SK-N-SH (cell line): ENCODE measurements at regions not wholly inside any gene's neighbourhood (a gene's known extent, or its start where the extent isn't known, plus 50 kb on each side); places are given as distances from the start of the nearest gene placed in this dataset.

Source experiments
- CTCF ChIA-PET: fragments of 300-600, 350-600 bp; formaldehyde crosslinking; extraction: SDS; loops from one replicate; lab custom pipeline; 2021; lab: Yijun Ruan, JAX
- POLR2A ChIA-PET: fragments of 350-600 bp; sonication (Branson Sonifier 250); formaldehyde crosslinking; extraction: SDS; loops from one replicate; lab custom pipeline; 2020; ENCODE audit warnings: antibody characterized with exemption, inconsistent platforms; lab: Yijun Ruan, JAX
- DNase-seq: peaks from one replicate; pipeline ENCODE4 v3.0.0; 2012
- H2AFZ ChIP-seq: fragments of 200-600 bp; sonication (generic); 2 replicates; pipeline ENCODE4 v1.8.1; 2016; ENCODE audit warnings: antibody characterized with exemption, mild to moderate bottlenecking, low read depth
- H3F3A ChIP-seq: fragments of 200-600 bp; sonication (generic); replicated peaks from 2 replicates; pipeline ENCODE3; 2016; ENCODE audit warnings: antibody characterized with exemption, mild to moderate bottlenecking; ENCODE audit not compliant: insufficient read depth
- H3K27ac ChIP-seq, 2 experiments: fragments of 200-500 bp in 1 of 2; fragments of 200-600 bp in 1 of 2; sonication (Bioruptor generic) in 1 of 2; sonication (generic), shearing (Covaris generic) in 1 of 2; 2 replicates each; pipeline versions ENCODE4 v1.5.1 to v1.6.1; 2014 to 2016; ENCODE audit warnings: low read depth in 2 of 2, inconsistent platforms in 1 of 2, low read length in 1 of 2, mild to moderate bottlenecking in 1 of 2, mixed read lengths in 1 of 2
- H3K27me3 ChIP-seq: fragments of 200-600 bp; sonication (generic), shearing (Covaris generic); 2 replicates; pipeline ENCODE4 v1.6.1; 2016; ENCODE audit warnings: mixed run types; ENCODE audit not compliant: insufficient read depth
- H3K36me3 ChIP-seq, 2 experiments: fragments of 200-500 bp in 1 of 2; fragments of 200-600 bp in 1 of 2; sonication (Bioruptor generic) in 1 of 2; sonication (generic) in 1 of 2; replicated peaks in 1 of 2; 2 replicates each; pipeline versions ENCODE3 to v1.5.1; 2014 to 2016; ENCODE audit warnings: low read length in 1 of 2, mild to moderate bottlenecking in 1 of 2; ENCODE audit not compliant: insufficient read depth in 2 of 2, control insufficient read depth in 1 of 2
- H3K4me1 ChIP-seq, 2 experiments: fragments of 200-500 bp in 1 of 2; fragments of 200-600 bp in 1 of 2; sonication (Bioruptor generic) in 1 of 2; sonication (generic), shearing (Covaris generic) in 1 of 2; 2 replicates each; pipeline versions ENCODE4 v1.5.1 to v1.6.1; 2014 to 2016; ENCODE audit warnings: low read depth in 1 of 2, low read length in 1 of 2, mixed run types in 1 of 2; ENCODE audit not compliant: insufficient read depth in 2 of 2, control insufficient read depth in 1 of 2
- H3K4me2 ChIP-seq: fragments of 200-600 bp; sonication (generic), shearing (Covaris generic); 2 replicates; pipeline ENCODE4 v1.6.1; 2017; ENCODE audit warnings: mixed run types
- H3K4me3 ChIP-seq, 2 experiments: fragments of 200-500 bp in 1 of 2; fragments of 200-600 bp in 1 of 2; sonication (Bioruptor generic) in 1 of 2; sonication (generic), shearing (Covaris generic) in 1 of 2; 2 replicates each; pipeline versions ENCODE4 v1.5.1 to v1.8.1; 2014 to 2016; ENCODE audit warnings: low read depth in 2 of 2, inconsistent platforms in 1 of 2, low read length in 1 of 2, mild to moderate bottlenecking in 1 of 2, mixed read lengths in 1 of 2, moderate library complexity in 1 of 2
- H3K79me2 ChIP-seq: fragments of 200-600 bp; sonication (generic); 2 replicates; pipeline ENCODE4 v1.8.1; 2017; ENCODE audit warnings: mild to moderate bottlenecking; ENCODE audit not compliant: insufficient read depth
- H3K9ac ChIP-seq: fragments of 200-600 bp; sonication (generic); 2 replicates; pipeline ENCODE4 v1.6.1; 2017; ENCODE audit warnings: mixed run types
- H3K9me2 ChIP-seq: fragments of 200-600 bp; sonication (generic); 2 replicates; pipeline ENCODE4 v1.6.1; 2017; ENCODE audit warnings: mixed run types
- H3K9me3 ChIP-seq: fragments of 200-600 bp; sonication (generic); 2 replicates; pipeline ENCODE4 v1.6.1; 2017; ENCODE audit warnings: mixed run types, mild to moderate bottlenecking, moderate library complexity
- H4K20me1 ChIP-seq: fragments of 200-600 bp; sonication (generic); 2 replicates; pipeline ENCODE4 v1.6.1; 2017; ENCODE audit warnings: mild to moderate bottlenecking, mixed run types; ENCODE audit not compliant: insufficient read depth
- ELF1 ChIP-seq: IDR thresholded peaks from 2 replicates; pipeline ENCODE4 v1.4.0; 2012
- EZH2phosphoT487 ChIP-seq: fragments of 200-600 bp; sonication (generic); IDR thresholded peaks from 2 replicates; pipeline ENCODE4 v1.6.1; 2017; ENCODE audit warnings: low read depth, mixed run types, mild to moderate bottlenecking, antibody characterized with exemption, moderate library complexity, borderline replicate concordance
- FOXJ3 ChIP-seq: sonication (generic); formaldehyde crosslinking; IDR thresholded peaks from 2 replicates; pipeline ENCODE4 v1.5.1; 2020; ENCODE audit warnings: mild to moderate bottlenecking, missing genetic modification reagents
- GABPA ChIP-seq: IDR thresholded peaks from 2 replicates; pipeline ENCODE4 v1.4.0; 2012; ENCODE audit warnings: low read depth, mild to moderate bottlenecking
- GATA2 ChIP-seq: sonication (generic); formaldehyde crosslinking; IDR thresholded peaks from 2 replicates; pipeline ENCODE4 v1.5.0; 2020; ENCODE audit warnings: mild to moderate bottlenecking, missing genetic modification reagents
- JUND ChIP-seq: IDR thresholded peaks from 2 replicates; pipeline ENCODE4 v1.4.0; 2012
- MXI1 ChIP-seq: IDR thresholded peaks from 2 replicates; pipeline ENCODE4 v1.6.1; 2012; ENCODE audit warnings: mild to moderate bottlenecking, low read depth, low read length, improper control_type of control experiment
- NFIC ChIP-seq: IDR thresholded peaks from 2 replicates; pipeline ENCODE4 v1.4.0; 2012; ENCODE audit warnings: borderline replicate concordance
- POLR2AphosphoS5 ChIP-seq: IDR thresholded peaks from 2 replicates; pipeline ENCODE4 v1.6.1; 2012; ENCODE audit warnings: low read depth, low read length
- RAD21 ChIP-seq: IDR thresholded peaks from 2 replicates; pipeline ENCODE4 v1.6.1; 2012; ENCODE audit warnings: mild to moderate bottlenecking, low read length
- RFX5 ChIP-seq: IDR thresholded peaks from 2 replicates; pipeline ENCODE4 v1.6.1; 2012; ENCODE audit warnings: mild to moderate bottlenecking, improper control_type of control experiment, low read length
- RXRA ChIP-seq: IDR thresholded peaks from 2 replicates; pipeline ENCODE4 v1.4.0; 2012; ENCODE audit warnings: low read depth, mild to moderate bottlenecking, borderline replicate concordance
- TAF1 ChIP-seq: IDR thresholded peaks from 2 replicates; pipeline ENCODE4 v1.6.1; 2012; ENCODE audit warnings: low read depth, mild to moderate bottlenecking, low read length, moderate library complexity, borderline replicate concordance
- TEAD4 ChIP-seq: IDR thresholded peaks from 2 replicates; pipeline ENCODE4 v1.4.0; 2012; ENCODE audit warnings: mild to moderate bottlenecking, borderline replicate concordance; ENCODE audit not compliant: insufficient read depth
- YY1 ChIP-seq: IDR thresholded peaks from 2 replicates; pipeline ENCODE4 v1.4.0; 2012; ENCODE audit warnings: low read depth, mild to moderate bottlenecking
- WGBS: methylation state at CpG from one replicate; pipeline ENCODE4 v1.1.6; 2017; ENCODE audit warnings: low lambda C conversion rate; 5-methylcytosine and 5-hydroxymethylcytosine counted together
- TF ChIP-seq, protein P1 (sequence below): IDR thresholded peaks from 2 replicates; pipeline ENCODE4 v1.4.0; 2012; ENCODE audit warnings: low read depth, borderline replicate concordance
- TF ChIP-seq, protein P2 (sequence below): IDR thresholded peaks from 2 replicates; pipeline ENCODE4 v1.4.0; 2012; ENCODE audit warnings: low read depth
- TF ChIP-seq, protein P3 (sequence below): IDR thresholded peaks from 2 replicates; pipeline ENCODE4; 2012
- TF ChIP-seq, protein P4 (sequence below): IDR thresholded peaks from 2 replicates; pipeline ENCODE4 v1.4.0; 2012; ENCODE audit warnings: low read depth, borderline replicate concordance

DNA sequence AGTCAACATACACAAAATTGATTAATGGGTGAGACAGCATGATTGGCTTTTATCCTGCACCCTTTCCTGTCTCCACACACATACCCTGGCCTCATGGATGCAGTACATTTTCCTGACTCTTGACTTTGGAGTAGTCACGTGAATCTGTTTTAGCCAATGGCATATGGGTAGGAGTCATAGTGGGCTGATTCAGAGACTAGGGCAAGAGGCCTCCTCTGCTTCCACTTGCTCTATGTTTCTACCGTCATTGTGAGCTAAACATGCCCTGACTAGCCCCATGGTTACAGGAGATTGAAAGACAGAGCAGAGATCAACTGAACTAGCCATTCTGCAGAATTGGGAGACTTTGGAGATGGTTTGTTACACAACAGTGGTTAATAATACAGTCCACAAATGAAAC, 850.0 kb downstream of the DHX35 start (continued):
- TF ChIP-seq, protein P1, sequence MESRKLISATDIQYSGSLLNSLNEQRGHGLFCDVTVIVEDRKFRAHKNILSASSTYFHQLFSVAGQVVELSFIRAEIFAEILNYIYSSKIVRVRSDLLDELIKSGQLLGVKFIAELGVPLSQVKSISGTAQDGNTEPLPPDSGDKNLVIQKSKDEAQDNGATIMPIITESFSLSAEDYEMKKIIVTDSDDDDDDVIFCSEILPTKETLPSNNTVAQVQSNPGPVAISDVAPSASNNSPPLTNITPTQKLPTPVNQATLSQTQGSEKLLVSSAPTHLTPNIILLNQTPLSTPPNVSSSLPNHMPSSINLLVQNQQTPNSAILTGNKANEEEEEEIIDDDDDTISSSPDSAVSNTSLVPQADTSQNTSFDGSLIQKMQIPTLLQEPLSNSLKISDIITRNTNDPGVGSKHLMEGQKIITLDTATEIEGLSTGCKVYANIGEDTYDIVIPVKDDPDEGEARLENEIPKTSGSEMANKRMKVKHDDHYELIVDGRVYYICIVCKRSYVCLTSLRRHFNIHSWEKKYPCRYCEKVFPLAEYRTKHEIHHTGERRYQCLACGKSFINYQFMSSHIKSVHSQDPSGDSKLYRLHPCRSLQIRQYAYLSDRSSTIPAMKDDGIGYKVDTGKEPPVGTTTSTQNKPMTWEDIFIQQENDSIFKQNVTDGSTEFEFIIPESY, result no peak
- TF ChIP-seq, protein P2, sequence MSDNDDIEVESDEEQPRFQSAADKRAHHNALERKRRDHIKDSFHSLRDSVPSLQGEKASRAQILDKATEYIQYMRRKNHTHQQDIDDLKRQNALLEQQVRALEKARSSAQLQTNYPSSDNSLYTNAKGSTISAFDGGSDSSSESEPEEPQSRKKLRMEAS, result no peak
- TF ChIP-seq TAF1, result no peak

DNA sequence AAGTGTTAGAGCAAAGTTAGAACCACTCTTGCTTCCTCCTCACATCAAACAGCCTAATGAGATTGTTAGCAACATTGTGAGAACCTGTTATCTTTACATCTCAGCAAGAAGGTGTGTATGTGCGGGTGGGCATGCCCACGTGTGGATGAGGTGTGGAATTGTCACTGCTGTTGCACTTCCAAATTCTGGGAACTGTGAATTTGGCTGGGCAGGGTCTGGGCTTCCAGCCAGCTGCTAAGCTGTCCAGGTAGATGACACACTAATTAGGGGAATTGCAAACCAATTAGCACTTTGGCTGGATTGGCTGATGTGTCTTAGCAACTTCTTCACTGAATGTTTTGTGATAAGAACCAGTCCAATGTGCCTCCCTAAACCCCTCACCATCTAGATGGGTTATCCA, 848.2 kb downstream of the DHX35 start:
- Histone ChIP-seq H3K9ac (no peak overlapping the region), H3K36me3 (no peaks in the 10 kb centered on the region), H3K4me2 (no peak overlapping the region), H4K20me1 (no peaks in the 10 kb centered on the region), H3K9me2 (no peaks in the 10 kb centered on the region), H3K27me3 (no peaks in the 10 kb centered on the region), H3K4me3 (no peak overlapping the region), H3K27ac (no peak overlapping the region), H2AFZ (no peak overlapping the region), H3K9me3 (no peaks in the 10 kb centered on the region), H3F3A (no peaks in the 10 kb centered on the region), H3K79me2 (no peaks in the 10 kb centered on the region), H3K4me1 (peaks cover 0 to 9% of the 10 kb centered on the region in 2 experiments; a peak in 1 of 4 replicates)
- WGBS, result 22% methylated on average over 1 of the region's 2 CpGs
- TF ChIP-seq JUND (no peak), GATA2 (CRISPR knock-in tag) (no peak), EZH2phosphoT487 (no peak), MXI1 (no peak), TAF1 (no peak), GABPA (no peak), RXRA (no peak), ELF1 (no peak), RAD21 (no peak), RFX5 (no peak), FOXJ3 (CRISPR knock-in tag) (no peak), TEAD4 (no peak), YY1 (no peak), NFIC (no peak), POLR2AphosphoS5 (no peak)
- TF ChIP-seq, protein P3, sequence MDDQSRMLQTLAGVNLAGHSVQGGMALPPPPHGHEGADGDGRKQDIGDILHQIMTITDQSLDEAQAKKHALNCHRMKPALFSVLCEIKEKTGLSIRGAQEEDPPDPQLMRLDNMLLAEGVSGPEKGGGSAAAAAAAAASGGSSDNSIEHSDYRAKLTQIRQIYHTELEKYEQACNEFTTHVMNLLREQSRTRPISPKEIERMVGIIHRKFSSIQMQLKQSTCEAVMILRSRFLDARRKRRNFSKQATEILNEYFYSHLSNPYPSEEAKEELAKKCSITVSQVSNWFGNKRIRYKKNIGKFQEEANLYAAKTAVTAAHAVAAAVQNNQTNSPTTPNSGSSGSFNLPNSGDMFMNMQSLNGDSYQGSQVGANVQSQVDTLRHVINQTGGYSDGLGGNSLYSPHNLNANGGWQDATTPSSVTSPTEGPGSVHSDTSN, result no peak
- TF ChIP-seq, protein P4, sequence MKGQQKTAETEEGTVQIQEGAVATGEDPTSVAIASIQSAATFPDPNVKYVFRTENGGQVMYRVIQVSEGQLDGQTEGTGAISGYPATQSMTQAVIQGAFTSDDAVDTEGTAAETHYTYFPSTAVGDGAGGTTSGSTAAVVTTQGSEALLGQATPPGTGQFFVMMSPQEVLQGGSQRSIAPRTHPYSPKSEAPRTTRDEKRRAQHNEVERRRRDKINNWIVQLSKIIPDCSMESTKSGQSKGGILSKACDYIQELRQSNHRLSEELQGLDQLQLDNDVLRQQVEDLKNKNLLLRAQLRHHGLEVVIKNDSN, result no peak
- ChIA-PET POLR2A (no interaction called here), CTCF (no interaction called here)
- no peak for DNase-seq
